SK-N-DZ (cell line): ENCODE measurements at regions not wholly inside any gene's neighbourhood (a gene's known extent, or its start where the extent isn't known, plus 50 kb on each side); places are given as distances from the start of the nearest gene placed in this dataset.

Experiments
- DNase-seq: peaks from one replicate; pipeline ENCODE4 v3.0.0-alpha.2; 2015; ENCODE audit warnings: low spot score

GRCh38 chr2:239767021-239767905 is 257.9 kb downstream of the NDUFA10 start:
- DNase-seq, result no peak

GRCh38 chr2:239765911-239766310 is 259.2 kb downstream of the NDUFA10 start:
- DNase-seq, result no peak

- DNase-seq, result no peak
Observed at GRCh38 chr2:239765076-239765845, 259.9 kb downstream of the NDUFA10 start.

- no peak for DNase-seq
Observed at GRCh38 chr2:239763433-239764097, 261.6 kb downstream of the NDUFA10 start.

- DNase-seq, result no peak
Observed at GRCh38 chr2:239762655-239763269, 262.4 kb downstream of the NDUFA10 start.

GRCh38 chr2:239762106-239762505 is 263.0 kb downstream of the NDUFA10 start:
- no peak for DNase-seq

GRCh38 chr2:239760596-239760995 is 264.5 kb downstream of the NDUFA10 start:
- no peak for DNase-seq

- no peak for DNase-seq
Observed at GRCh38 chr2:239758279-239758877, 266.8 kb downstream of the NDUFA10 start.

GRCh38 chr2:239756790-239757760 is 268.1 kb downstream of the NDUFA10 start:
- no peak for DNase-seq

- no peak for DNase-seq
Observed at GRCh38 chr2:239756031-239756789, 268.9 kb downstream of the NDUFA10 start.

GRCh38 chr2:239753401-239753837 is 271.7 kb downstream of the NDUFA10 start:
- DNase-seq, result no peak

- no peak for DNase-seq
Observed at GRCh38 chr2:239752951-239753350, 272.2 kb downstream of the NDUFA10 start.

- no peak for DNase-seq
Observed at GRCh38 chr2:239751679-239752355, 273.3 kb downstream of the NDUFA10 start.

GRCh38 chr2:239750929-239751678 is 274.0 kb downstream of the NDUFA10 start:
- DNase-seq, result no peak

GRCh38 chr2:239750045-239750835 is 274.9 kb downstream of the NDUFA10 start:
- no peak for DNase-seq

GRCh38 chr2:239749272-239749873 is 275.8 kb downstream of the NDUFA10 start:
- DNase-seq, result no peak

GRCh38 chr2:239748811-239749210 is 276.3 kb downstream of the NDUFA10 start:
- no peak for DNase-seq
